Stimulated activated naive CD8-positive, alpha-beta T cell treated with anti-CD3 and anti-CD28 coated beads, Interleukin-15, amount 100 ng/mL, for 72 hours (primary cell): ENCODE measurements at regions not wholly inside any gene's neighbourhood (a gene's known extent, or its start where the extent isn't known, plus 50 kb on each side); places are given as distances from the start of the nearest gene placed in this dataset.
A peak's percentile ranks its signal among the peaks of the same experiment; 100 is the strongest.

Experiments used
- ATAC-seq: fragments of 150-1000 bp; cut with Tn5 transposase; 2 replicates; pipeline ENCODE4 v1.10.0; 2021; ENCODE audit warnings: mild to moderate bottlenecking, moderate library complexity
- DNase-seq, 2 donors: peaks; one replicate each; pipeline ENCODE4 v3.0.0; 2021 to 2022
- H3K27ac Mint-ChIP-seq, 2 donors: one replicate each; pipeline ENCODE4 v1.8.0; 2022; ENCODE audit warnings: mild to moderate bottlenecking in 2 of 2, mixed read lengths in 2 of 2, moderate library complexity in 2 of 2
- H3K27me3 Mint-ChIP-seq: one replicate; pipeline ENCODE4 v1.8.0; 2022; ENCODE audit warnings: mixed read lengths
- H3K4me1 Mint-ChIP-seq: one replicate; pipeline ENCODE4 v1.8.0; 2022; ENCODE audit warnings: mild to moderate bottlenecking, mixed read lengths
- H3K4me3 Mint-ChIP-seq, 2 donors: one replicate each; pipeline ENCODE4 v1.8.0; 2022; ENCODE audit warnings: mild to moderate bottlenecking in 2 of 2, mixed read lengths in 2 of 2, moderate library complexity in 1 of 2
- H3K9me3 Mint-ChIP-seq, 2 donors: one replicate each; pipeline ENCODE4 v1.8.0; 2022; ENCODE audit warnings: mixed read lengths in 2 of 2

DNA sequence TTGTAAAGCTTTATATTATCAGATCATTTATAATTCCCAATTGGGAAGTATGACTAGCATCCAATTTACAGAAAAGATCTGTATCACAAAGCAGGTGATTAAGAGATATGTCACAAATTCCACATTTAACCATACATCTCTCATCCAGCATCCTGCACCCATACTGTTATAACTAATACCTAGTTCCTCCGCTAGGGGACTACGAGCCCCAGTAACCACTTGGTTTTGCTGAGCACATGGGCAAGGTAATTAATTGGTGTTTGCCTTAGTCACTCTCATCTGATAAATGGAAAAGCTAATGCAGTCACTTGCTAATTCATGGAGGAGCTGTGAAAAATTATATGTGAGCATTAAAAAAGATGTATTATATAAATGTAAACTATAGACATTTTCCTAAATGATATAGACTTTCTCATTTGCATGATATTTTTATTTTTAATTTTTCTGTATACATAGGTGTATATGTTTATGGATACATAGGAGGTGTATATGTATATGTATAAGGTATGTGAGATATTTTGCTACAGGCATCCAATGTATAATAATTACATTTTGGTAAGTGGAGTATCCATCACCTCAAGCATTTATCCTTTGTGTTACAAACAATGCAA, 1031.8 kb downstream of the GALC start:
- Mint-ChIP-seq H3K4me3 (no peak overlapping the region), H3K27ac (no peak overlapping the region), H3K27me3 (no peaks in the 10 kb centered on the region), H3K4me1 (no peaks in the 10 kb centered on the region), H3K9me3 (peaks cover 0 to 11% of the 10 kb centered on the region in 2 donors)
- no peak for DNase-seq
- no peak for ATAC-seq

DNA sequence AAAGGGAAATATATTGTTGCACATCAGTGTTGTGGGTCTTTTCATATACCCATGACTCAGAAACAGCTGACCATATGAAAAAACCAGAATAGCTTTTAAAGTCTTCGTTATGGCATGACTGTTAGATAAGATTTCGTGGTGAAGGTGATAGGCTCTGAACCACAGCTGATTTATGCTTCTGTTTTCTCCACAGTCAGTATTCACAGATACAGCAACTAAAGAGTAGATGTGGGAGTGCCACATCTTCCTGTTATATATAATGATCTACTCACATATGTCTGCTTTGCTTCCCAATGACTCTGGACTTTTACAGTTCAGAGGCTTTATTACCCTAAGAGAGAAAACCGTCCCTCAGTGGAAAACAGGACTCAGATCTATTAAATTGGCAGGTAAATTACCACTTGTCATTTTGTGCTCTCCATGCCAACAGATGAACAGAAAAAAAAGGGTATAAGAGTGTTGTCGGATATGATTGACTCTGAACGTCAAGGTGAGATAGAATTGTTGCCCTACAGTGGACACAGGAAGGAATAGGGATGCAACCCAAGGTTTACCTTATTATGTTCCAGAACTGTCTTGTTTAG, 1037.1 kb downstream of the GALC start:
- no peak overlapping the region for H3K4me3 Mint-ChIP-seq
- ATAC-seq = no peak
- no peaks in the 10 kb centered on the region for H3K9me3 Mint-ChIP-seq
- no peak for DNase-seq
- H3K27ac Mint-ChIP-seq = no peak overlapping the region
- H3K4me1 Mint-ChIP-seq = no peaks in the 10 kb centered on the region
- no peaks in the 10 kb centered on the region for H3K27me3 Mint-ChIP-seq

DNA sequence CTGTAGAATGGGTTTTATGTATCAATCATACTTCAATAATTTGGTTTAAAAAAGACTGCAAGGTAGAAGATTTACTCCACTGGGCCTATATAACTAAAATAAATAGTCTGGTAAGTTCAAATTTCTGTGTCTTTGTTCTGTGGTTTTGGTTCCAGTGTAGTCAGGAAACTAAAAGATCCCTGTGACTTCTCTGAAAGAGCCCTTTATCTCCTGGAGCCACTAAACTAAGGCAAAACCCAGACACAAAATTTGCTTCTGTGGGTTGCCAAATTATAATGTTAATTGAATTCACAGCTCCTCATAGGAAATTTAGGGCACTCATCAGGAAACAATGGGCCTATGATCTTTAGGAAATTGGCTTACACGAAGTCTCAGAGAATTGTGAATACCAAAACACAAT, 1038.4 kb downstream of the GALC start:
- Mint-ChIP-seq H3K4me3 (no peak overlapping the region), H3K9me3 (no peaks in the 10 kb centered on the region), H3K27ac (no peak overlapping the region), H3K27me3 (no peaks in the 10 kb centered on the region), H3K4me1 (no peaks in the 10 kb centered on the region)
- DNase-seq = no peak
- ATAC-seq = no peak

DNA sequence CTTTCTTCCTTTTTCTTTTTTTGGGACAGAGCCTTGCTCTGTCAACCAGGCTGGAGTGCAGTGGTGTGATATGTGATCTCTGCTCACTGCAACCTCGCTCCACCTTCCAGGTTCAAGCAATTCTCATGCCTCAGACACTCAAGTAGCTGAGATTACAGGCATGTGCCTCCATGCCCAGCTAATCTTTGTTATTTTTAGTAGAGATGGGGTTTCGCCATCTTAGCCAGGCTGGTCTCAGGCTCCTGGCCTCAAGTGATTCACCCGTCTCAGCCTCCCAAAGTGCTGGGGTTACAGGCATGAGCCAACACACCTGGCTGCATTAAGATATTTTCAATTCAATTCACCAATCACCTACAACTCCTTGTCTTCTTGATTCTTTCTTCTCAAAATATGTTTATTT, 1046.5 kb downstream of the GALC start:
- ATAC-seq = no peak
- Mint-ChIP-seq H3K27ac (peak overlapping the region in 1 of 2 donors; percentile 75), H3K4me1 (no peaks in the 10 kb centered on the region), H3K4me3 (no peak overlapping the region), H3K27me3 (no peaks in the 10 kb centered on the region), H3K9me3 (peaks cover 6 to 9% of the 10 kb centered on the region in 2 donors)
- DNase-seq = no peak

DNA sequence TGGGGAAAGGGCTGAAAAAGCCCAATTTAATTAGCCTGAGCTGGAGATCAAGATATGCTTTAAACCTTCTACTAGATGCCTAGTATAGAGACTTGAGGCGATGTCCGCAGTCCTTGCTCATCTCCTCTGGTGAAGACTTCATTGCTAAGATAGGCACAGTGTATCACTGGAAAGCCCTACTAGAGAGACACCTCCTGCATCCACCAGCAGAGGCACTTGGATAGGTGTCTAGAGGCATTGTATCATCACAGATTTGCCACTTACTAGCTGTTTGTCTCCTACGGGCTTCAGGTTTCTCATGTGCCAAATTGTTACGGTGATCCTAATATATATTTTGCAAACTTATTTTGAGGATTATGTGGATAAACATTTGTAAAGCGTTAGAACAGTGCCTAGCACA, 1048.5 kb downstream of the GALC start:
- no peak for DNase-seq

DNA sequence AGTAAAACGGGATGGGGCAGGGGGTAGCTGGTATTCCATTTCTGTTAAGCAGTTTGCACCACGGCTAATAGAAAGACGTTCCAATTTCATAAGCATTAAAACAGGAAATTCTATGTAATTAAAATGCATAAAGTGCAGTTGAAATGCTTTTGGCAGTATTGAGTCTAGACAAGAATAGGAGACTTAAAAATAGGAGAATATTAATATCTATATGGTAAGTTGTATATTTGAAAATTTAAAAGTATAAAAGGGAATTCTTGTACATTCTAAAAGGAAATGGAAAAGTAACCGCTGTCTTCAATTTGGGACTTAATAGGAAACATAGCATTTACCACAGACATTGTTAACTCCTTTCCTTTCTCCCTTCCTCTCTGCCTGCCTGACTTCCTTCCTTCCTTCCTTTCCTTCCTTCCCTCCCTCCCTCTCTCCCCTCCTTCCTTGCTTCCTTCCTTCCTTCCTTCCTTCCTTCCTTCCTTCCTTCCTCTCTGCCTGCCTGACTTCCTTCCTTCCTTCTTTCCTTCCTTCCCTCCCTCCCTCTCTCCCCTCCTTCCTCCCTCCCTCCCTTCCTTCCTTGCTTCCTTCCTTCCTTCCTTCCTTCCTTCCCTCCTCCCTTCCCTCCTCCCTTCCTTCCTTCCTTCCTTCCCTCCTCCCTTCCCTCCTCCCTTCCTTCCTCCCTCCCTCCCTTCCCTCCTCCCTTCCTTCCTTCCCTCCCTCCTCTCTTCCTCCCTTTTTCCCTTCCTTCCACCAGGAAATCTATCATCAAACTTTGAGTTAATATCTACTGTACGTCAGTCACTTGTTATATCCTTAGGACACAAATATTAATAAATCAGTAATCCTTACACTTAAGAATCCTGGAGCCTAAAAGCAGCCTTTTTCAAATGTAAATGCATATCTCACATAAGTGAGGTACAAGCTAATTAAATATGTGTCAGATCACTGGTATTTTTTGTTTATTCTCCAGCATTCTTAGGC, 1049.3 kb downstream of the GALC start:
- Mint-ChIP-seq H3K27me3 (no peaks in the 10 kb centered on the region), H3K9me3 (peaks cover 6 to 14% of the 10 kb centered on the region in 2 donors), H3K4me3 (no peak overlapping the region), H3K4me1 (no peaks in the 10 kb centered on the region), H3K27ac (no peak overlapping the region)
- DNase-seq (no peak), ATAC-seq (no peak)

More for the DNA sequence above, 1048.5 kb downstream of the GALC start:
- Mint-ChIP-seq H3K27me3 (no peaks in the 10 kb centered on the region), H3K27ac (no peak overlapping the region), H3K4me3 (no peak overlapping the region), H3K9me3 (peaks cover 6 to 9% of the 10 kb centered on the region in 2 donors), H3K4me1 (no peaks in the 10 kb centered on the region)
- ATAC-seq = no peak

DNA sequence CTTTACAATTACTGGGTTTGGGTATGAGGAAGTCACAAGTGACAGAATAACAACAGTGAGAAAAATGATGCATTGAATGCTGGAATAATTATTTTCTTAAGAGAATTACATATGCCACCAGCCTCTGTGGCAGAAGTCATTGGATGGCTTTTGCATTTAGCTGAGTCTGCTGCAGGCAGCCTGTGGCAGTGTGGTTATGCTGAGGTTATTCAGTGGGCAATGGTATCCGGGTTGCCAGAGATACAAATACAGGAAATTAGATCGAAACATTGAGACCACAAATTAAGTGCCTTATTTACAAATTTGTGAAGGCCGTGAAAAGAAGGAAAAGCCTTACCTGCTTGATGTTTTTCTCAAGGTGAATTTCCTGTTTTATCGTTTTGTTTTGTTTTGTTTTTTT, 1050.0 kb downstream of the GALC start:
- ATAC-seq = no peak
- Mint-ChIP-seq H3K9me3 (peaks cover 6 to 14% of the 10 kb centered on the region in 2 donors), H3K27ac (no peak overlapping the region), H3K27me3 (no peaks in the 10 kb centered on the region), H3K4me1 (no peaks in the 10 kb centered on the region), H3K4me3 (no peak overlapping the region)
- DNase-seq = no peak

DNA sequence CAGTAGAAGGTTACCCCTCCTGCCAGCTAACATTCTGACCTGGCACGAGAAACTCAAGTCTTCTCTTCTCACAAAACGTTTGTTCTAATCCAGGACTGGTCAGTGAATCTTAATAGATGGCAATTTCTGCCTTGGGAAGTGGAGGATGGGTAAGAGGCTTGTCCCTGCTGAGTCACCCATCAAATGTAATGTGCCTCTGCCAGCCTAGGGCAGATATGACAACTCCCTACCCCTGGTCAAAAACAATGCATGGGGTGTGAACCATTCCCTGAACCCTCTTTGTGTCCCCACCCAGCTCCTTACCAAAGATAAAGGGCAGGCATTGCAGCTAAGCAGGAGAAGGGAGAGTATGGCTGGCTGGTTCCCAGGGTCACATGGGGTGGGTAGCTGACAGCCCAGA, 1052.9 kb downstream of the GALC start:
- no peaks in the 10 kb centered on the region for H3K4me1 Mint-ChIP-seq
- DNase-seq = no peak
- ATAC-seq = no peak
- no peaks in the 10 kb centered on the region for H3K27me3 Mint-ChIP-seq
- no peak overlapping the region for H3K27ac Mint-ChIP-seq
- peaks cover 6 to 18% of the 10 kb centered on the region in 2 donors for H3K9me3 Mint-ChIP-seq
- no peak overlapping the region for H3K4me3 Mint-ChIP-seq

DNA sequence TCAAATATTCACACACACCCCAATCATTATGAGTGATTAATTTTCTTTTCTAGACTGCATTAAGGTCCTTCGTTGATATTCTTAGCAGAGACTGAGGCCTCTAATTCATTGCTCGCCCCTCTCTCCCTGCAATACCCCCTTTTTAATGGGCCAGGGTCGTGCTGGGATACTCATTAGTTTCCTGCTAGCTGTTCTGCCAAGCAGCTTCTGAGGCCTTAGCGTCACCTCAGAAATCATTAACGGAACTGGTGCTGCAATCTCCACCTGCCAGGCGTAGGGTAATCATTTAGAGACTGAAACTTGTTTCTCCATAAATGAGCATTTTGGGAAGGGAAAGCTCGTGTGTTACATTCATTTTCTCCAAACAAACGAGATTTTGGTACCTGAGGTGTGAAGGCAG, 1054.7 kb downstream of the GALC start:
- Mint-ChIP-seq H3K27me3 (no peaks in the 10 kb centered on the region), H3K4me3 (no peak overlapping the region), H3K9me3 (peaks cover 6 to 18% of the 10 kb centered on the region in 2 donors)

DNA sequence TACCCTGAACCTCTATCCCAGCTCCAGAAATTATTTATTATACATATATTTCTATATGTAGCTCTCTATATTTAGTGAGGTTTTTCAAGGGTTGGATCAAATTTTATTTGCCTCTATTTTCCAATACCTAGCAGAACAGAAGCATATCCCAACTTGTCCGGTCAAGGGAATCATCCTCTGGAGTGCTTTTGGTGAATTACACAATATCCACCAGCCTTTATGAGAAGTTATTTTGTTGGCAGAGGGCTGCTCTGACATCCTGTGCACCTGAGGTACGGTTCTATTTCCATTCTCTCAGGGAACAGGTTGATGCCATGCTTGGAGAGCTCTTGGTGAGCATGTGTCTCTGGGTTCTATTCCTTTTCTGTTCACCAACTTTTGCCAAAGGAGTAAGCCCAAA, 1056.4 kb downstream of the GALC start:
- no peak for ATAC-seq
- no peak for DNase-seq
- H3K4me3 Mint-ChIP-seq = no peak overlapping the region
- H3K9me3 Mint-ChIP-seq = peaks cover under 1 to 9% of the 10 kb centered on the region in 2 donors
- H3K27ac Mint-ChIP-seq = no peak overlapping the region
- H3K4me1 Mint-ChIP-seq = no peaks in the 10 kb centered on the region
- no peaks in the 10 kb centered on the region for H3K27me3 Mint-ChIP-seq

More for the DNA sequence above, 1054.7 kb downstream of the GALC start:
- H3K4me1 Mint-ChIP-seq = no peaks in the 10 kb centered on the region
- ATAC-seq (no peak), DNase-seq (no peak)
- no peak overlapping the region for H3K27ac Mint-ChIP-seq

DNA sequence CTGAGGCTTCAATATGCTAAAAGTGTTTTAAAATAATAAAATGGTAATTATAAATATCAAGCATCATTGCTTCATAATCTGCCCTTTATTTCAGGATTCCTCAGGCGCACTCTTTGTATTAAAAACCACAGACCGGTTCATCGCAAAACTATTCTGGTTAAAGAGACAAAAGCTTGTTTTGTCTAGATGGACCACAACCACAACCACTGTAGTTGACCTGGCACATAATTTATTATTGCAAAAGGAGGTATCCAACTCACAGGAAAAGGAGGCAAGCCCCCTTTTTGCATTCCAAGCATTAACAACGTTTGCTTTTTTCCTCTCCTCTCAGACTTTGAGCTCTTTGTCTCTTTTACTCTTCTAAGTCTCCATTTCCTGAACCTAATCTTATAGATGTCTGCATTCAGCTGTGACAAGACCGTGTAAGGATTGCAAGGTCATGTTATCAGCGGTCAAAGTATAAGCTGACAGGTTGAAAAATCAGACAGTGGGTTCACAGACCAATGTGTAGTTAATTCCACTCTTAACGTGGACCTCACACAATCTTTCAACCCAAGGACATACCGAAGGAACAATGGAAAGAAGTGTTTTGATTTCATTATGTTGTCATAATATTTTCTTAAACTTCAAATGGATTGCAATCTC, 1057.6 kb downstream of the GALC start:
- Mint-ChIP-seq H3K27me3 (no peaks in the 10 kb centered on the region), H3K9me3 (peaks cover 0 to 9% of the 10 kb centered on the region in 2 donors), H3K4me3 (no peak overlapping the region), H3K27ac (no peak overlapping the region), H3K4me1 (no peaks in the 10 kb centered on the region)
- ATAC-seq (no peak), DNase-seq (no peak)

DNA sequence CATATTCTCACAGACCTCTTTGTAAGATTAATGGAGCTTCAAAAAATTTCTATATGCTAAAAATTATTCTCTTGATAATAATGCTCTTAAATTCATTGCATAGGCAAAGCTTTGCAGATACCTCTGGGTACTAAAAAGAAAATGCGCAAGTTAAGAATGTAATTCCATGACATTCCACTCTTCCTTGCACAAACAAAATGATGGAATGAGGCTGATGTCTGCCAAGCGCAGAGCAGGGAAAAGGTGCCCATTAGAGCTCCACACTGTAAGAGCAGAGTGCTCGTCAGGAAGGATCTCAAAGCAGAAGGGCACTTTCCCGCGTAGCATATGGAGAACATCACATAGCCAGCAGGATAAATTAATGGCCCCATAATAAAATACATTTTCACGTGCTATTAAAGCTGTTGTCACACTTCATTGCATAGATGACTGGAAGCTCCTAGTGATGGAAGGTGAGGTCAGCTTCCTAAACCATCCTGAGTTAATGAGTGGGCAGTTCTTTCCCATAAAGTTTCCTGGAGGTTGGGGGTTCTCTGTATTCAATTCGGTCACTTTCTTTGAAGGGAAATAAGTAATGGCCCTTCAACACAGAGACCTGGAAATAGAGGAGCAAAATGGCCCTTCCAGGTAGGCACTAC, 1058.9 kb downstream of the GALC start:
- Mint-ChIP-seq H3K27ac (no peak overlapping the region), H3K9me3 (peaks cover 0 to 8% of the 10 kb centered on the region in 2 donors), H3K27me3 (no peaks in the 10 kb centered on the region), H3K4me1 (no peaks in the 10 kb centered on the region), H3K4me3 (no peak overlapping the region)
- ATAC-seq (no peak), DNase-seq (no peak)

DNA sequence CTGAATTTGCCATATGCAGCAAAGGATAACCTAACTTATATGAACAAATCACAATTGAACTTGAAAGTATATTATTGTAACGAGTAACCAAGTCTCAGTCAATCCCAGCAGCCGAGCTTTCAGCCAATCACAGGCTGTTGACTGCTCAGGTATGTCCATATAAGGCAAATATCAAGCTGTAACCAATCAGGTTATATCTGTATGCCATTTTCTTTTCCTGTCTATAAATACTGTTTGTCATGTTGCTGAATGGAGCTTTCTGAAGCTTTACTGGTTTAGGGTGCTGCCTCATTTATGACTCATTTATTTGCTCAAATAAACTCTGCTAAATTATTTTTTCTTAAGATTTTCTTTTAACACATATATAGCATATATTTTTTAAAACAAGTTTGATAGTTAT, 1059.5 kb downstream of the GALC start:
- DNase-seq (no peak), ATAC-seq (no peak)
- H3K27me3 Mint-ChIP-seq = no peaks in the 10 kb centered on the region
- H3K4me3 Mint-ChIP-seq = no peak overlapping the region
- peaks cover 0 to 4% of the 10 kb centered on the region in 2 donors for H3K9me3 Mint-ChIP-seq
- no peak overlapping the region for H3K27ac Mint-ChIP-seq
- no peaks in the 10 kb centered on the region for H3K4me1 Mint-ChIP-seq

DNA sequence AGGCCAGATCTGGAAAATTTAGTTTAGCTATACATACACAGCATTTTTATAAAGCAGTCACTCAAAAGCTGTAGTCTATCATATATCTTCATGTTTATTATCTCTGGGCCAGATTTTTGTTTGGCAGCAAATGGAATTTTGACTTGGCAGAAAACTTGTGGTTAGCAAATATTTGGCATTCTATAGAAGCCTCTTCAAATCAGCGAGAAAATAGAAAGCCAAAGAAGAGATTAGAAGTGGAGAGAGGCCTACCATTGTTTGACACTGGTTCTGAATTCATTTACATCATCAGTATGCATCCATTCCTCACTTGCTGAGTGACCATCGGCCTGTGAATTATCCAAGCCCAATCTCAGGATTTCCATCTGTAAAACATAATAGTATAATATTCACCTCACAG, 1077.6 kb downstream of the GALC start:
- DNase-seq (no peak), ATAC-seq (no peak)
- no peaks in the 10 kb centered on the region for H3K27me3 Mint-ChIP-seq
- no peaks in the 10 kb centered on the region for H3K9me3 Mint-ChIP-seq
- no peak overlapping the region for H3K27ac Mint-ChIP-seq
- H3K4me3 Mint-ChIP-seq = no peak overlapping the region
- H3K4me1 Mint-ChIP-seq = no peaks in the 10 kb centered on the region

DNA sequence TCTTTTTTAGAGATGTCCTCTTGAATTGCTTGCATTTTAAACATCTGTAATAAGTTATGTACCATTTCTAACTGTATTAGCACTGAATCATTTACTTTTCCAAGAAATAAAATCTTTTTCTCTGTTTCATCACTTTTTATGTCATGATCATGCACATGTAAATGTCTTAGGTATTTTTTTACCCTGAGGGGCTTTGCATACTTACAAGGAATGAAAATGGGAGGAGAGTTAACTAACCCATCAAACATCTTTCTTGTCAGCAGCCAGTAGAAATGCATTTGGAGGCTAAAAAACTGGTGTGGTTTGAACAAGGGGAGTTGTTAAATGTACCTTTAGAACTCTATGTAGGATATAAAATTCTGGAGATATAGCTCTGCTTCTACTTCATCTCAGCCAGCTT, 1080.3 kb downstream of the GALC start:
- H3K9me3 Mint-ChIP-seq = no peaks in the 10 kb centered on the region
- H3K27ac Mint-ChIP-seq = no peak overlapping the region
- H3K4me1 Mint-ChIP-seq = no peaks in the 10 kb centered on the region
- ATAC-seq (no peak), DNase-seq (no peak)
- H3K27me3 Mint-ChIP-seq = no peaks in the 10 kb centered on the region
- H3K4me3 Mint-ChIP-seq = no peak overlapping the region
